ENCODE measurements at regions not wholly inside any gene's neighbourhood (a gene's known extent, or its start where the extent isn't known, plus 50 kb on each side); places are given as distances from the start of the nearest gene placed in this dataset.
"Not testable (repeated sequence)": the region's sequence is repeated elsewhere in the genome, so short reads cannot be mapped to it uniquely, and the experiment has no call there.

DNA sequence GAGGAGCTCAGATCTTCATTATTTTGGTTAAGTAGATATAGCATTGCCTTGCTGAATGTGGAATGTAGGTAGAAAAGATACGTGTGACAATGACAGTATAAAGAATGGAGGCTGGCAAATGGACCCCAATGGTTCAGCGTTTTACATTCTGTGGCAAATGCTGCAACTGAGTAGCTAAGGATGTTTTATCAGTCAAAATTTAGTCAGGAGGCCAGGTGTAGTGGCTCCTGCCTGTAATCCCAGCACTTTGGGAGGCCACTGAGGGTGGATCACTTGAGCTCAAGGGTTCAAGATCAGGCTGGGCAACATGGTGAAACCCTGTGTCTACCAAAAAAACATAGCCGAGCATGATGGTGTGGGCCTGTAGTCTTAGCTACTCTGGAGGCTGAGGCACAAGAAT lies 120.5 kb upstream of the GHITM start:
- dilution Hi-C loops (cut with MboI; ENCODE audit: extremely low pct_ligation_motif_present, low sequenced_read_pairs) (no loop called here), intact Hi-C loops (cut with micrococcal nuclease) (no loop called here)
- ChIA-PET CTCF (interaction anchor here (0.9 kb wide), 1 partner anchor 8 kb away, joined by 4 read pairs; no protein-coding TSS in a partner anchor), POLR2A (no interaction called here)
- Histone ChIP-seq H3K27ac (ENCODE audit: insufficient read depth, low read depth, low read length) (no peak overlapping the region), H3K4me3 (replicated peaks in 1 of 3; ENCODE audit: insufficient read depth in 1 of 3, low read depth in 1 of 3, low read length in 3 of 3) (no peak overlapping the region), H2AFZ (ENCODE audit: low read depth, low read length) (no peak overlapping the region), H3K9me3 (replicated peaks; ENCODE audit: control insufficient read depth, insufficient read depth, low read length) (no peaks in the 10 kb centered on the region), H3K79me2 (ENCODE audit: control insufficient read depth, insufficient read depth, low read length) (no peaks in the 10 kb centered on the region), H3K36me3 (ENCODE audit: control insufficient read depth in 2 of 2, extremely low read depth in 1 of 2, insufficient read depth in 2 of 2, low read length in 2 of 2) (no peaks in the 10 kb centered on the region), H3K9ac (replicated peaks; ENCODE audit: extremely low read depth, insufficient read depth, low read length) (no peak overlapping the region), H3K4me2 (ENCODE audit: insufficient read depth, low read length) (no peak overlapping the region), H3K9me1 (replicated peaks; ENCODE audit: control insufficient read depth, extremely low read depth, insufficient read depth, low read length) (no peaks in the 10 kb centered on the region), H3K27me3 (ENCODE audit: control insufficient read depth in 2 of 2, insufficient read depth in 2 of 2, low read length in 2 of 2) (no peaks in the 10 kb centered on the region), H4K20me1 (replicated peaks; ENCODE audit: control insufficient read depth, extremely low read depth, insufficient read depth, low read length) (no peaks in the 10 kb centered on the region), H3K4me1 (ENCODE audit: control insufficient read depth, extremely low read depth, insufficient read depth, low read length) (no peaks in the 10 kb centered on the region)
- TF ChIP-seq JUN (IDR thresholded peaks at IDR 0.05; ENCODE audit: borderline replicate concordance, insufficient read depth, insufficient read length, low read depth) (no peak), EZH2 (IDR thresholded peaks at IDR 0.05; ENCODE audit: borderline replicate concordance, low read depth, low read length, severe bottlenecking) (no peak), GATA2 (IDR thresholded peaks at IDR 0.05; ENCODE audit: insufficient read depth, insufficient read length, low read depth, low read length) (no peak), MYC (IDR thresholded peaks at IDR 0.05; ENCODE audit: low read depth, low read length) (no peak), FOS (IDR thresholded peaks at IDR 0.05; ENCODE audit: borderline replicate concordance, insufficient read depth, low read length) (no peak), POLR2A (IDR thresholded peaks at IDR 0.05; ENCODE audit: low read depth, low read length) (no peak), POLR2AphosphoS5 (IDR thresholded peaks at IDR 0.05; ENCODE audit: insufficient read depth, low read depth, low read length) (no peak)
- TF ChIP-seq, protein P1, sequence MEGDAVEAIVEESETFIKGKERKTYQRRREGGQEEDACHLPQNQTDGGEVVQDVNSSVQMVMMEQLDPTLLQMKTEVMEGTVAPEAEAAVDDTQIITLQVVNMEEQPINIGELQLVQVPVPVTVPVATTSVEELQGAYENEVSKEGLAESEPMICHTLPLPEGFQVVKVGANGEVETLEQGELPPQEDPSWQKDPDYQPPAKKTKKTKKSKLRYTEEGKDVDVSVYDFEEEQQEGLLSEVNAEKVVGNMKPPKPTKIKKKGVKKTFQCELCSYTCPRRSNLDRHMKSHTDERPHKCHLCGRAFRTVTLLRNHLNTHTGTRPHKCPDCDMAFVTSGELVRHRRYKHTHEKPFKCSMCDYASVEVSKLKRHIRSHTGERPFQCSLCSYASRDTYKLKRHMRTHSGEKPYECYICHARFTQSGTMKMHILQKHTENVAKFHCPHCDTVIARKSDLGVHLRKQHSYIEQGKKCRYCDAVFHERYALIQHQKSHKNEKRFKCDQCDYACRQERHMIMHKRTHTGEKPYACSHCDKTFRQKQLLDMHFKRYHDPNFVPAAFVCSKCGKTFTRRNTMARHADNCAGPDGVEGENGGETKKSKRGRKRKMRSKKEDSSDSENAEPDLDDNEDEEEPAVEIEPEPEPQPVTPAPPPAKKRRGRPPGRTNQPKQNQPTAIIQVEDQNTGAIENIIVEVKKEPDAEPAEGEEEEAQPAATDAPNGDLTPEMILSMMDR (IDR thresholded peaks at IDR 0.05; ENCODE audit: extremely low read depth in 1 of 2, insufficient read depth in 1 of 2, low read depth in 1 of 2, low read length in 2 of 2) = no peak
- TF ChIP-seq, protein P2, sequence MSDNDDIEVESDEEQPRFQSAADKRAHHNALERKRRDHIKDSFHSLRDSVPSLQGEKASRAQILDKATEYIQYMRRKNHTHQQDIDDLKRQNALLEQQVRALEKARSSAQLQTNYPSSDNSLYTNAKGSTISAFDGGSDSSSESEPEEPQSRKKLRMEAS (IDR thresholded peaks at IDR 0.05; ENCODE audit: insufficient read depth, insufficient read length) = no peak
- no TSS peak for BruUV-seq (replicated peaks)
- DNase-seq (ENCODE audit: low read depth, low spot score) (no peak), FAIRE-seq (no peak)

DNA sequence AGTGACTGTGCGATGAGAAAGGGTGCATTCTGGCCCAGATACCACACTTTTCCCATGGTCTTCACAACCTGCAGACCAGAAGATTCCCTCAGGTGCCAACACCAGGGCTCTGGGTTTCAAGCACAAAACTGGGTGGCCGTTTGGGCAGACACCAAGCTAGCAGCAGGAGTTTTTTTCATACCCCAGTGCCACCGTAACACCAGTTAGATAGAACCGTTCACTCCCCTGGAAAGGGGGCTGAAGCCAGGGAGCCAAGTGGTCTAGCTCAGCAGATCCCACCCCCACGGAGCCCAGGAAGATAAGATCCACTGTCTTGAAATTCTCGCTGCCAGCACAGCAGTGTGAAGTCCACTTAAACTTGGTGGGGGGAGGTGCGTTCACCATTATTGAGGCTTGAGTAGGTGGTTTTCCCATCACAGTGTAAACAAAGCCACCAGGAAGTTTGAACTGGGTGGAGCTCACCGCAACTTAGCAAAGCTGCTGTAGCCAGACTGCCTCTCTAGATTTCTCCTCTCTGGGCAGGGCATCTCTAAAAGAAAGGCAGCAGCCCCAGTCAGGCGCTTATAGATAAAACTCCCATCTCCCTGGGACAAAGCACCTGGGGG lies 119.4 kb upstream of the GHITM start:
- H3K9me1 ChIP-seq (replicated peaks; ENCODE audit: control insufficient read depth, extremely low read depth, insufficient read depth, low read length); H3K4me3 ChIP-seq (replicated peaks in 1 of 3; ENCODE audit: insufficient read depth in 1 of 3, low read depth in 1 of 3, low read length in 3 of 3); H3K27ac ChIP-seq (ENCODE audit: insufficient read depth, low read depth, low read length); H3K27me3 ChIP-seq (ENCODE audit: control insufficient read depth in 2 of 2, insufficient read depth in 2 of 2, low read length in 2 of 2); H4K20me1 ChIP-seq (replicated peaks; ENCODE audit: control insufficient read depth, extremely low read depth, insufficient read depth, low read length); H2AFZ ChIP-seq (ENCODE audit: low read depth, low read length); H3K36me3 ChIP-seq (ENCODE audit: control insufficient read depth in 2 of 2, extremely low read depth in 1 of 2, insufficient read depth in 2 of 2, low read length in 2 of 2); DNase-seq (ENCODE audit: low read depth, low spot score); H3K9ac ChIP-seq (replicated peaks; ENCODE audit: extremely low read depth, insufficient read depth, low read length); FAIRE-seq; intact Hi-C loops (cut with micrococcal nuclease); H3K79me2 ChIP-seq (ENCODE audit: control insufficient read depth, insufficient read depth, low read length); POLR2A ChIA-PET; H3K4me2 ChIP-seq (ENCODE audit: insufficient read depth, low read length); CTCF ChIA-PET; dilution Hi-C loops (cut with MboI; ENCODE audit: extremely low pct_ligation_motif_present, low sequenced_read_pairs); BruUV-seq (replicated peaks); H3K9me3 ChIP-seq (replicated peaks; ENCODE audit: control insufficient read depth, insufficient read depth, low read length); H3K4me1 ChIP-seq (ENCODE audit: control insufficient read depth, extremely low read depth, insufficient read depth, low read length): not testable (repeated sequence)

Data from endothelial cell of umbilical vein (primary cell).